Panc1 (cell line): ENCODE measurements at regions not wholly inside any gene's neighbourhood (a gene's known extent, or its start where the extent isn't known, plus 50 kb on each side); places are given as distances from the start of the nearest gene placed in this dataset.

ENCODE experiments used
- ATAC-seq: fragments of 200-7000 bp; cut with Tn5 transposase; 2 replicates; pipeline ENCODE4 v1.9.1; 2020; ENCODE audit warnings: mild to moderate bottlenecking, moderate library complexity
- BruUV-seq: library from RNA; stranded (reverse); fragments of 400-500 nt; replicated peaks from 2 replicates; lab custom pipeline; 2021; lab: Mats Ljungman, UMichigan
- CTCF ChIA-PET: fragments of 300-600 bp; sonication (Branson Sonifier 250); formaldehyde crosslinking; loops from one replicate; lab custom pipeline; 2022; ENCODE audit warnings: antibody characterized with exemption; lab: Charles Lee
- POLR2A ChIA-PET: fragments of 300-600 bp; sonication (Branson Sonifier 250); formaldehyde crosslinking; loops from one replicate; lab custom pipeline; 2022; ENCODE audit warnings: antibody characterized with exemption; lab: Charles Lee
- DNase-seq: peaks from one replicate; pipeline ENCODE4 v3.0.0-alpha.2; 2010; ENCODE audit warnings: low read depth, low spot score
- H3K27ac ChIP-seq: 2 replicates; pipeline ENCODE4 v1.5.1; 2011; ENCODE audit warnings: mild to moderate bottlenecking, low read length, inconsistent platforms
- H3K27me3 ChIP-seq: fragments of 200-500 bp; sonication (Bioruptor generic); 2 replicates; pipeline ENCODE4 v1.6.0; 2014; ENCODE audit warnings: low read length, inconsistent platforms; ENCODE audit not compliant: control insufficient read depth, insufficient read depth
- H3K36me3 ChIP-seq: fragments of 200-500 bp; sonication (Bioruptor generic); 2 replicates; pipeline ENCODE4 v1.5.1; 2014; ENCODE audit warnings: inconsistent platforms, mild to moderate bottlenecking, low read length, moderate library complexity; ENCODE audit not compliant: control insufficient read depth, insufficient read depth
- H3K4me1 ChIP-seq: 2 replicates; pipeline ENCODE4 v1.5.1; 2011; ENCODE audit warnings: inconsistent platforms, mild to moderate bottlenecking, low read length, moderate library complexity; ENCODE audit not compliant: control insufficient read depth, insufficient read depth
- H3K4me3 ChIP-seq, 2 experiments: 2 replicates each; pipeline ENCODE4 v1.5.1; 2011 to 2012; ENCODE audit warnings: low read depth in 2 of 2, low read length in 2 of 2, mild to moderate bottlenecking in 2 of 2, inconsistent platforms in 1 of 2, moderate library complexity in 1 of 2
- H3K9me3 ChIP-seq: fragments of 200-500 bp; sonication (Bioruptor generic); 2 replicates; pipeline ENCODE4 v1.5.1; 2014; ENCODE audit warnings: low read depth, mild to moderate bottlenecking, inconsistent platforms, low read length, moderate library complexity; ENCODE audit not compliant: control insufficient read depth, insufficient read depth
- CTCF ChIP-seq: fragments of 450-650 bp; IDR thresholded peaks from 2 replicates; pipeline ENCODE4 v1.5.1; 2017; ENCODE audit warnings: mild to moderate bottlenecking
- POLR2AphosphoS5 ChIP-seq: IDR thresholded peaks from 2 replicates; pipeline ENCODE4 v1.6.1; 2012; ENCODE audit warnings: mild to moderate bottlenecking, low read depth, low read length, moderate library complexity
- SIN3A ChIP-seq: IDR thresholded peaks from 2 replicates; pipeline ENCODE4 v1.6.1; 2012; ENCODE audit warnings: low read depth, mild to moderate bottlenecking, low read length, moderate library complexity, borderline replicate concordance; ENCODE audit not compliant: insufficient read depth
- TCF7L2 ChIP-seq: IDR thresholded peaks from 2 replicates; pipeline ENCODE4 v1.6.1; 2011; ENCODE audit warnings: mild to moderate bottlenecking, low read depth, low read length, inconsistent platforms
- in situ Hi-C: cut with HindIII; loops from 2 replicates; pipeline ENCODE4 v1.10.0; 2016; ENCODE audit warnings: low sequenced_read_pairs, low pct_unique_long_range_greater_than_20kb
- intact Hi-C: fragments of 100-400 bp; cut with micrococcal nuclease; formaldehyde crosslinking; loops from one replicate; pipeline ENCODE4 v1.10.0; 2022; ENCODE audit not compliant: unreplicated experiment
- TF ChIP-seq, protein P1 (sequence below), 2 experiments: IDR thresholded peaks; 2 replicates each; pipeline ENCODE4 v1.6.1; 2011 to 2012; ENCODE audit warnings: low read depth in 2 of 2, control low read depth in 1 of 2, low read length in 1 of 2, mild to moderate bottlenecking in 1 of 2, moderate library complexity in 1 of 2; ENCODE audit not compliant: insufficient read depth in 1 of 2

DNA sequence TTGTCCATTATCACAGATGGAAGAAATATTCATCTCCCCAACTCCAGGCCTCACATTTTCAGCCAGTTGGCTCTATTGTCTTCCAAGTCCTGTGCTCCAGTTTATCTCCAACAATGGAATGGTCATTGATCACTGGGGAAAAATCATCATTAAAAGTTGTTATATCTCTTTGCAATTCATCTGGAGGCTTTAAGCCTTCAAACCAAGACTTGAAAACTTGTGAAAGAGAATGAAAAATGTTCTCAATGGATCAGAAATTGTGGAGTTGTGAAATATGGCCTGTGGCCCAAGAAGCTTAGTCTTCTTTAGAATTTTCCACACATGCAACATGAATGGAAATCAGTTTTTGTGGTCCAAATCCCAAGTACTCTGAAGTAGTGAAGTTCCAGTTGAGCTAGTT lies 569.6 kb downstream of the EBF1 start:
- in situ Hi-C loops = no loop called here
- Histone ChIP-seq H3K9me3 (no peaks in the 10 kb centered on the region), H3K4me1 (no peaks in the 10 kb centered on the region), H3K4me3 (no peak overlapping the region), H3K27me3 (no peaks in the 10 kb centered on the region), H3K27ac (no peak overlapping the region), H3K36me3 (no peaks in the 10 kb centered on the region)
- intact Hi-C loops = no loop called here
- ChIA-PET POLR2A (no interaction called here), CTCF (no interaction called here)
- TF ChIP-seq POLR2AphosphoS5 = no peak
- TF ChIP-seq SIN3A = no peak
- no peak for TF ChIP-seq TCF7L2
- TF ChIP-seq, protein P1, sequence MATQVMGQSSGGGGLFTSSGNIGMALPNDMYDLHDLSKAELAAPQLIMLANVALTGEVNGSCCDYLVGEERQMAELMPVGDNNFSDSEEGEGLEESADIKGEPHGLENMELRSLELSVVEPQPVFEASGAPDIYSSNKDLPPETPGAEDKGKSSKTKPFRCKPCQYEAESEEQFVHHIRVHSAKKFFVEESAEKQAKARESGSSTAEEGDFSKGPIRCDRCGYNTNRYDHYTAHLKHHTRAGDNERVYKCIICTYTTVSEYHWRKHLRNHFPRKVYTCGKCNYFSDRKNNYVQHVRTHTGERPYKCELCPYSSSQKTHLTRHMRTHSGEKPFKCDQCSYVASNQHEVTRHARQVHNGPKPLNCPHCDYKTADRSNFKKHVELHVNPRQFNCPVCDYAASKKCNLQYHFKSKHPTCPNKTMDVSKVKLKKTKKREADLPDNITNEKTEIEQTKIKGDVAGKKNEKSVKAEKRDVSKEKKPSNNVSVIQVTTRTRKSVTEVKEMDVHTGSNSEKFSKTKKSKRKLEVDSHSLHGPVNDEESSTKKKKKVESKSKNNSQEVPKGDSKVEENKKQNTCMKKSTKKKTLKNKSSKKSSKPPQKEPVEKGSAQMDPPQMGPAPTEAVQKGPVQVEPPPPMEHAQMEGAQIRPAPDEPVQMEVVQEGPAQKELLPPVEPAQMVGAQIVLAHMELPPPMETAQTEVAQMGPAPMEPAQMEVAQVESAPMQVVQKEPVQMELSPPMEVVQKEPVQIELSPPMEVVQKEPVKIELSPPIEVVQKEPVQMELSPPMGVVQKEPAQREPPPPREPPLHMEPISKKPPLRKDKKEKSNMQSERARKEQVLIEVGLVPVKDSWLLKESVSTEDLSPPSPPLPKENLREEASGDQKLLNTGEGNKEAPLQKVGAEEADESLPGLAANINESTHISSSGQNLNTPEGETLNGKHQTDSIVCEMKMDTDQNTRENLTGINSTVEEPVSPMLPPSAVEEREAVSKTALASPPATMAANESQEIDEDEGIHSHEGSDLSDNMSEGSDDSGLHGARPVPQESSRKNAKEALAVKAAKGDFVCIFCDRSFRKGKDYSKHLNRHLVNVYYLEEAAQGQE (IDR thresholded peaks at IDR 0.05; ENCODE audit: insufficient read depth in 1 of 2, low read depth in 2 of 2, low read length in 1 of 2) = no peak
- TF ChIP-seq CTCF = no peak
- BruUV-seq = no TSS peak
- ATAC-seq (no peak), DNase-seq (no peak)

- no peak overlapping the region for H3K4me3 ChIP-seq
- no peak for DNase-seq
- POLR2A ChIA-PET = no interaction called here
- H3K27ac ChIP-seq = no peak overlapping the region
- no TSS peak for BruUV-seq
- no peaks in the 10 kb centered on the region for H3K27me3 ChIP-seq
- H3K4me1 ChIP-seq = no peaks in the 10 kb centered on the region
- CTCF ChIA-PET = no interaction called here
- H3K36me3 ChIP-seq = no peaks in the 10 kb centered on the region
- no peak for ATAC-seq
- intact Hi-C loops = no loop called here
- TF ChIP-seq POLR2AphosphoS5 (no peak), TCF7L2 (no peak), CTCF (0 out of 2 replicates have a peak, but pooled peaks have one; percentile 8), SIN3A (no peak)
- TF ChIP-seq, protein P1 (IDR thresholded peaks at IDR 0.05; ENCODE audit: insufficient read depth in 1 of 2, low read depth in 2 of 2, low read length in 1 of 2) = no peak
- H3K9me3 ChIP-seq = no peaks in the 10 kb centered on the region
- in situ Hi-C loops = no loop called here
Observed at GRCh38 chr5:158529454-158529853, 570.3 kb downstream of the EBF1 start.
